ENCODE measurements at regions not wholly inside any gene's neighbourhood (a gene's known extent, or its start where the extent isn't known, plus 50 kb on each side); places are given as distances from the start of the nearest gene placed in this dataset.
"Not testable (repeated sequence)": the region's sequence is repeated elsewhere in the genome, so short reads cannot be mapped to it uniquely, and the experiment has no call there.

- DNase-seq, result no peak
These were observed 372.7 kb upstream of the CITED2 start for GRCh38 chr6:139747154-139747553.

- DNase-seq, result no peak
These were observed 370.4 kb upstream of the CITED2 start for GRCh38 chr6:139744891-139745290.

- DNase-seq, result no peak
These were observed 369.4 kb upstream of the CITED2 start for GRCh38 chr6:139743664-139744437.

- no peak for DNase-seq
These were observed 368.2 kb upstream of the CITED2 start for GRCh38 chr6:139742671-139743070.

DNA sequence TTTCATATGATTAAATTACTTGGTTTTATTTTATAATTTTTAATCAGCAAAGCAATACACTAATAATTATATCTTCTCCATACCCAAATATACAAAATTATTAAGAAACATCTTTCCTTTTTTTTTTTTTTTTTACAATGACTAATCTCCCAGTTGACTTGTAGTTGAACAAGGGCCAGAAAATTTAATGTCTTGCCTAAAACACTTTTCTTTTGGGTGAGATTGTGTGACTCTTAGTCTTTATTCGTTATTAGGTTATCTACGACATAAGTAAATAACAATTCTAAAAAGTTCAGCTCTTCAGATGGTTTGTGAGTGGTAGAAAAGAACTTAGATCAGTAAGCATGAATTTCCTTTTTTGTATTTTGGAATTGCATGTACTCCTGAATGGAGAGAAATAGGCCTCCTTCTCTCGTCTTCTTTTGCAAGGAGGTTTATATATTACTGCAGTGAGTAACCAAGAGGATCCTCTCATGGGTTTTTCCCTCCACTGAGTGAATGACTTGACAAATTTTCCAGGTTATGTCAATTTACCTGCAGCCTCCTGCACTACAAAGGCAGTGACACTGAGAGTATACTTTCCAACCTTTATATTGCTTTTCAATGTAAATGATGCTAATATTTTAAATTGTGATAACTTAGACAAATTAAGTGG is 364.5 kb upstream of the CITED2 start:
- DNase-seq, result no peak

GRCh38 chr6:139736325-139736906 is 362.0 kb upstream of the CITED2 start:
- no peak for DNase-seq

DNA sequence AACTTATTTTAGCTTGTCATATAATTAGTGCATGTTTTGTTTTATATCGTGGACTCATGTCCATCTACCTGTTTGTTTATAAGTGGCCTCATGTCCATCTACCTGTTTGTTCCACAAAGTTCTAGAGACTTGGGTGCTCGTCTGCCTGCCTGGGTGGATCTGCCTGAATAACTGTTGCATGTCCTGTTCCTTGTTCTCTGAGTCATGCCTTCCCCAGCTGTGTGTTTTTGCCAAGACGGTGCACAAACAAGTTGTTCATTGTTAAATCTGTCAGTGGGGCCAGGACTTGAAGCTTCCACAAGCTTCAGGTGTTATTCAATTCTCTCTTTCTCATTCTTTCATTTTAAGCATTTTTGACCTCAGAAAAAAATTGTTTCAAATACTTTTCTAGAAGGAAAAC is 358.0 kb upstream of the CITED2 start:
- DNase-seq, result no peak

DNA sequence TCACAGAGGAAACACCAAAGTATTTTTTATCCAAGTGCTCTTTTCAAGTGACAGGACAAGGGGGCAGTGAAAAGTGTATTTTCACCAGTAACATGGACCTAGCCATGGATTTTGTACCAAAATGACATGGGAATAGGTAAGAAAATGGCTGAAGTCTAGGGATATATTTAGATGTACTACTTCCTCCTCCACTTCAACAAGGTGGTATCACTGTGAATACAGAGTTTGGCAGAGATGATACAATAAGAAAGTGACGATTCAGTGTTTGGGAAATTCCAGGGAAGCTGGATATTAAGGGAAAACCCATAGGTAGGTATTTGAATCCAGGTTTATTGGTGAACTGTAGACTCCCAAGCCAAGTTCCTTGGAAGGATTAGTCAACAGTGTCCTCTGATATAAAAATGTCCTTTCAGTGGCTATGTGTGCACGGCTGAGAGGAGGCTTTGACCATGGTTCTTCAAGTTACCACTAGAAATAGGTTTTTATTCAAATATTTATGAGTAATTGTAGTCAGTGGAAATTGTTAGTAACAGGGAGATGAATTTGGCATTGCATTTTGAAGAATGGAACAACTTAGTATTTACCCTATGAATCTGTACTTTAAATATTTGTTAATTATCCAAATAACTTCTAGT is 356.0 kb upstream of the CITED2 start:
- no peak for DNase-seq

- DNase-seq, result no peak
These were observed 354.5 kb upstream of the CITED2 start for GRCh38 chr6:139728876-139729427.

DNA sequence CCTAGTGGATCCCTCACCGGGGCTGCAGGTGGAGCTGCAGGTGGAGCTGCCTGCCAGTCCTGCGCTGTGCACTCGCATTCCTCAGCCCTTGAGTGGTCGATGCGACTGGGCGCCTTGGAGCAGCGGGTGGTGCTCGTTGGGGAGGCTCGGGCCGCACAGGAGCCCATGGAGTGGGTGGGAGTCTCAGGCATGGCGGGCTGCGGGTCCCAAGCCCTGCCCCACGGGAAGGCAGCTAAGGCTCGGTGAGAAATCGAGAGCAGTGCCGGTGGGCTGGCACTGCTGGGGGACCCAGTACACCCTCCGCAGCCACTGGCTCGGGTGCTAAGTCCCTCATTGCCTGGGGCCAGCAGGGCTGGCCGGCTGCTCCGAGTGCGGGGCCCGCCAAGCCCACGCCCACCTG is 351.8 kb upstream of the CITED2 start:
- not testable (repeated sequence) for DNase-seq

- DNase-seq, result no peak
These were observed 348.1 kb upstream of the CITED2 start for GRCh38 chr6:139722530-139722929.

GRCh38 chr6:139721954-139722353 is 347.5 kb upstream of the CITED2 start:
- no peak for DNase-seq

GRCh38 chr6:139713900-139714506 is 339.6 kb upstream of the CITED2 start:
- DNase-seq, result no peak

GRCh38 chr6:139713424-139713823 is 339.0 kb upstream of the CITED2 start:
- no peak for DNase-seq

- DNase-seq, result no peak
These were observed 338.4 kb upstream of the CITED2 start for GRCh38 chr6:139712830-139713229.

DNA sequence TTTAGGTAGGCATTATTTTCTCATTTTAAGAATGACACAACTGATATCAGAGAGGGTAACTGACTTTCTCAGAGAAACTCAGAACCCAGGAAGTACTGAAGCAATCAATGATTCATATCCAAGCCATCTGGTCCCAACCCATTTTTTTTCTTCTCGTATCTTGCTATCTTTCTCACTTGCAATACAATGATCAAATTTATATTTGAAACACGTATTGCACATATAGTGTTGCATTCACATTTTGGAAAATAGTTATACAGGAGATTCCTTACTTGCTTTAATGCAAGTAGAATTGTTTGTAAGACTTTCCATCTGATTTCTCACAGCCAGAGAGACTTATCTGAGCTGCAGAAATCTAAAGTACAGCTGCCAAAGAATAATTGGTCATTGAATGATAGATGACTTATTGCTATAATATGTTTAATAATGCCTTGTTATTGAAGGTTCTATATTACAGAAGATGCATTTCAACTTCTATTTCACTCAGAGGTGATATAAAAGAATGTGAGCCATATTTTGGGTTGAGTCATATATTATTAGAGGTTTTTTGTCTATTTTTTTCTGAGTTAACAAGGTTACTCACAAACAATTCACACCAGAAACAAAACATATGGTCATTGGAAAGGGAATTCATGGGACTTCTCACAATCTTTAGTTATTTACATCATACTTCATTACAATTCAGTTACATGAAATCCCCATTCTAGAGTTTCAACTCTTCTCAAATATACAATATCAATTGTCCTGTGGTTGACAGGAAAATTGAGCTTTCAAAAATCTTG is 337.5 kb upstream of the CITED2 start:
- no peak for DNase-seq

GRCh38 chr6:139710556-139710955 is 336.1 kb upstream of the CITED2 start:
- DNase-seq, result no peak

GRCh38 chr6:139708337-139709199 is 334.1 kb upstream of the CITED2 start:
- no peak for DNase-seq

DNA sequence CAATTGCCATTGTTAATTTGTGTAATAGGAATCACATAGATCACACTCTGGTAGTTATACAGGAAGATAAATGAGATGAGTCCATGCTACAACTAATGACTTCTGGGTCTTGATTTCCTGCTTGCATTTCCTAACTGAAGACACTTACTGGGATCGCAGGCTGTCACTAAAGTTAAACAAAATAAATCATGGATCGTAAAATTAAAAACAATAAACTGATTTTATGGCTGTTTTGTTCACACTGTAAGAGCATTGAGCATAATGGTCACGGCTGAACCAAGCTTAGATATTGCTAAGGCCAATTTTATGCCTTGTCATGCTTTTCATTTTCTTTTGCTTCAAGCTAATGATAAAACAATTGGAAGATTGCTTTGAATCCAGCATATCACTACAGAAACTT is 332.5 kb upstream of the CITED2 start:
- DNase-seq, result no peak

DNA sequence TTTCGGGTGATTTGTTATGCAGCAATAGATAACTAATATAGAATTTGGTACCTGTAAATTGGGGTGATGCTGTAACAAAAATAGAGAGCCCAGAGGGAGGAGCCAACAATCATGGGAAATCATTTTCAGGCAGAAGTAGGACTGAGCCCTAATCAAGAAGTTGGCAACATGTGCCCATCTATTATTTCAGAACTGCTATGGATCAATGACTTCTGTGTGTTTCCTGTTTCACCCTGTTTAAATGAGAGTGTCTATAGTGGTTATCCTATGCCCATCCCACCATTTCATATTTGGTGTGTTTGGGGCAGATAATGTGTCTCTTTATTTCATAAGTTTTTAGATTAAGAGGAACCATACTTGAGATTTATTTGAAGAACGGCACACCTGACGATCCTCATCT is 330.8 kb upstream of the CITED2 start:
- no peak for DNase-seq

- DNase-seq, result no peak
These were observed 329.3 kb upstream of the CITED2 start for GRCh38 chr6:139703780-139704179.

Measured in NCI-H345 (cell line).